ENCODE measurements at regions not wholly inside any gene's neighbourhood (a gene's known extent, or its start where the extent isn't known, plus 50 kb on each side); places are given as distances from the start of the nearest gene placed in this dataset.
"Not testable (repeated sequence)": the region's sequence is repeated elsewhere in the genome, so short reads cannot be mapped to it uniquely, and the experiment has no call there.

- TF ChIP-seq POLR2A (IDR thresholded peaks at IDR 0.05; ENCODE audit: extremely low read depth, insufficient read length); CTCF (IDR thresholded peaks at IDR 0.05; ENCODE audit: low read depth, low read length); MAX (IDR thresholded peaks at IDR 0.05; ENCODE audit: low read depth, low read length); MYC (IDR thresholded peaks at IDR 0.05; ENCODE audit: low read depth, low read length): not testable (repeated sequence)
Measured at GRCh38 chr15:20040691-20041090, 500.9 kb downstream of the GOLGA6L6 start.

Measured in NB4 (cell line).